Esophagus squamous epithelium (tissue), 5 donors: ENCODE measurements at regions not wholly inside any gene's neighbourhood (a gene's known extent, or its start where the extent isn't known, plus 50 kb on each side); places are given as distances from the start of the nearest gene placed in this dataset.

ENCODE experiments used
- DNase-seq: peaks from one replicate; lab custom pipeline; 2025; lab: John Stamatoyannopoulos, UW
- H3K27ac ChIP-seq, 4 donors: fragments of 200-600 bp; sonication (generic); one replicate each; pipeline ENCODE4 v1.5.1; 2016 to 2019; ENCODE audit warnings: mild to moderate bottlenecking in 1 of 4
- H3K27me3 ChIP-seq, 4 donors: fragments of 200-600 bp; sonication (generic); 1 replicate in 3 of 4; 2 replicates in 1 of 4; pipeline versions ENCODE4 v1.5.1 to v1.6.0; 2017 to 2021; ENCODE audit warnings: antibody characterized with exemption in 1 of 4
- H3K36me3 ChIP-seq, 3 donors: fragments of 200-600 bp; sonication (generic); one replicate each; pipeline ENCODE4 v1.5.1; 2016 to 2019
- H3K4me1 ChIP-seq, 3 donors: fragments of 200-600 bp; sonication (generic); one replicate each; pipeline ENCODE4 v1.5.1; 2017 to 2019
- H3K4me3 ChIP-seq, 4 donors: fragments of 200-600 bp; sonication (generic); 1 replicate in 3 of 4; 2 replicates in 1 of 4; pipeline ENCODE4 v1.5.1; 2016 to 2019; ENCODE audit warnings: mild to moderate bottlenecking in 2 of 4, moderate library complexity in 1 of 4
- H3K9me3 ChIP-seq, 3 donors: fragments of 200-600 bp; sonication (generic); one replicate each; pipeline ENCODE4 v1.5.1; 2016 to 2019
- CTCF ChIP-seq, 6 experiments: fragments of 450-650 bp in 4 of 6; fragments of 200-600 bp in 2 of 6; sonication (generic) in 2 of 6; IDR thresholded peaks; one replicate each; pipeline ENCODE4 v1.5.1; 2016 to 2019; ENCODE audit warnings: antibody characterized with exemption in 6 of 6, mild to moderate bottlenecking in 4 of 6, moderate library complexity in 4 of 6
- POLR2A ChIP-seq, 4 donors: fragments of 450-650 bp; IDR thresholded peaks; one replicate each; pipeline ENCODE4 v1.6.1; 2017; ENCODE audit warnings: antibody characterized with exemption in 4 of 4, mild to moderate bottlenecking in 4 of 4, moderate library complexity in 3 of 4
- WGBS, 2 donors: methylation state at CpG; one replicate each; pipeline ENCODE4 v1.1.5; 2018; 5-methylcytosine and 5-hydroxymethylcytosine counted together
- intact Hi-C: fragments of 100-400 bp; cut with DNase I; formaldehyde crosslinking; loops from one replicate; pipeline ENCODE4 v1.15.0; 2022
- donor health status: DM: yes; HTN: yes; CAD: no.

- Histone ChIP-seq H3K27me3 (peaks cover 0 to 89% (median 9%) of the 10 kb centered on the region in 4 donors), H3K27ac (no peak overlapping the region), H3K9me3 (peaks cover 0 to 7% (median 4%) of the 10 kb centered on the region in 3 donors), H3K36me3 (no peaks in the 10 kb centered on the region), H3K4me3 (no peak overlapping the region), H3K4me1 (no peaks in the 10 kb centered on the region)
- 45 to 66% methylated on average over 4 to 5 of the region's 8 CpGs for WGBS, 2 donors
- intact Hi-C loops, result no loop called here
- TF ChIP-seq POLR2A (IDR thresholded peaks at IDR 0.05) (no peak), CTCF (IDR thresholded peaks at IDR 0.05) (no peak)
- no peak for DNase-seq
Observed at GRCh38 chr19:5392486-5392885, 51.9 kb upstream of the PTPRS start.

- Histone ChIP-seq H3K36me3 (no peaks in the 10 kb centered on the region), H3K4me3 (no peak overlapping the region), H3K27ac (no peak overlapping the region), H3K9me3 (peaks cover 0 to 7% (median 0%) of the 10 kb centered on the region in 3 donors), H3K4me1 (no peaks in the 10 kb centered on the region), H3K27me3 (peaks cover 0 to 89% (median 9%) of the 10 kb centered on the region in 4 donors)
- DNase-seq, result no peak
- TF ChIP-seq POLR2A (IDR thresholded peaks at IDR 0.05) (no peak), CTCF (IDR thresholded peaks at IDR 0.05) (no peak)
- WGBS, 2 donors, result 64 to 74% methylated on average over 5 to 6 of the region's 6 CpGs
- intact Hi-C loops, result no loop called here
Observed at GRCh38 chr19:5393088-5393487, 52.5 kb upstream of the PTPRS start.

GRCh38 chr19:5394551-5395505 is 54.2 kb upstream of the PTPRS start:
- H3K36me3 ChIP-seq, result no peaks in the 10 kb centered on the region
- intact Hi-C loops, result no loop called here
- no peak overlapping the region for H3K4me3 ChIP-seq
- H3K27ac ChIP-seq, result no peak overlapping the region
- peaks cover 0 to 91% (median 9%) of the 10 kb centered on the region in 4 donors for H3K27me3 ChIP-seq
- H3K4me1 ChIP-seq, result no peaks in the 10 kb centered on the region
- WGBS, 2 donors, result 10 to 13% methylated on average over 8 to 12 of the region's 43 CpGs
- TF ChIP-seq CTCF (IDR thresholded peaks at IDR 0.05) (no peak), POLR2A (IDR thresholded peaks at IDR 0.05) (no peak)
- DNase-seq, result no peak
- no peaks in the 10 kb centered on the region for H3K9me3 ChIP-seq

GRCh38 chr19:5395556-5395955 is 54.9 kb upstream of the PTPRS start:
- Histone ChIP-seq H3K4me1 (no peaks in the 10 kb centered on the region), H3K27ac (no peak overlapping the region), H3K27me3 (peaks cover 0 to 89% (median 9%) of the 10 kb centered on the region in 4 donors), H3K9me3 (no peaks in the 10 kb centered on the region), H3K4me3 (no peak overlapping the region), H3K36me3 (no peaks in the 10 kb centered on the region)
- DNase-seq, result no peak
- no peak for TF ChIP-seq CTCF (IDR thresholded peaks at IDR 0.05)
- no peak for TF ChIP-seq POLR2A (IDR thresholded peaks at IDR 0.05)
- intact Hi-C loops, result no loop called here
- 13 to 21% methylated on average over 10 to 11 of the region's 11 CpGs for WGBS, 2 donors
